OCI-LY1 (cell line): ENCODE measurements at regions not wholly inside any gene's neighbourhood (a gene's known extent, or its start where the extent isn't known, plus 50 kb on each side); places are given as distances from the start of the nearest gene placed in this dataset.
A peak's percentile ranks its signal among the peaks of the same experiment; 100 is the strongest.
"Not testable (repeated sequence)": the region's sequence is repeated elsewhere in the genome, so short reads cannot be mapped to it uniquely, and the experiment has no call there.

Source experiments
- H2AFZ ChIP-seq: fragments of 200-600 bp; sonication (generic), shearing (Covaris generic); 2 replicates; pipeline ENCODE4 v1.6.0; 2014; ENCODE audit warnings: antibody characterized with exemption, mild to moderate bottlenecking, low read length
- H3F3A ChIP-seq: fragments of 200-600 bp; sonication (generic), shearing (Covaris generic); 2 replicates; pipeline ENCODE4 v1.6.0; 2014; ENCODE audit warnings: mild to moderate bottlenecking, antibody characterized with exemption, low read length, moderate library complexity; ENCODE audit not compliant: insufficient read depth
- H3K27ac ChIP-seq: fragments of 200-600 bp; sonication (generic); 2 replicates; pipeline ENCODE4 v1.5.1; 2014; ENCODE audit warnings: low read length, mixed run types, mild to moderate bottlenecking, low read depth; ENCODE audit not compliant: poor library complexity, severe bottlenecking
- H3K27me3 ChIP-seq: fragments of 200-600 bp; sonication (generic); 2 replicates; pipeline ENCODE4 v1.6.0; 2014; ENCODE audit warnings: antibody characterized with exemption, mild to moderate bottlenecking, low read length, moderate library complexity; ENCODE audit not compliant: insufficient read depth
- H3K36me3 ChIP-seq: fragments of 200-600 bp; sonication (generic); 2 replicates; pipeline ENCODE4 v1.6.1; 2014; ENCODE audit warnings: mild to moderate bottlenecking, antibody characterized with exemption, low read length, moderate library complexity, mixed read lengths; ENCODE audit not compliant: insufficient read depth
- H3K4me1 ChIP-seq: fragments of 200-600 bp; sonication (generic); 2 replicates; pipeline ENCODE4 v1.5.1; 2014; ENCODE audit warnings: mild to moderate bottlenecking, low read length, moderate library complexity; ENCODE audit not compliant: insufficient read depth, severe bottlenecking
- H3K4me2 ChIP-seq: fragments of 200-600 bp; sonication (generic), shearing (Covaris generic); 2 replicates; pipeline ENCODE4 v1.6.1; 2014; ENCODE audit warnings: low read length
- H3K4me3 ChIP-seq: fragments of 200-600 bp; sonication (generic); 2 replicates; pipeline ENCODE4 v1.5.1; 2014; ENCODE audit warnings: low read length, low read depth, mild to moderate bottlenecking, mixed read lengths; ENCODE audit not compliant: poor library complexity, severe bottlenecking
- H3K79me2 ChIP-seq: fragments of 200-600 bp; shearing (Covaris generic); 2 replicates; pipeline ENCODE4 v1.6.1; 2016; ENCODE audit warnings: mixed run types, low read length, mixed read lengths; ENCODE audit not compliant: insufficient read depth
- H3K9ac ChIP-seq: fragments of 200-600 bp; sonication (generic), shearing (Covaris generic); 2 replicates; pipeline ENCODE4 v1.6.1; 2014; ENCODE audit warnings: mild to moderate bottlenecking, low read length, mixed read lengths
- H3K9me2 ChIP-seq: fragments of 200-600 bp; sonication (generic), shearing (Covaris generic); 2 replicates; pipeline ENCODE4 v1.6.1; 2014; ENCODE audit warnings: low read depth, mild to moderate bottlenecking, low read length, mixed read lengths
- H3K9me3 ChIP-seq: fragments of 200-600 bp; shearing (Covaris generic); 2 replicates; pipeline ENCODE4 v1.6.1; 2014; ENCODE audit warnings: low read length, mixed read lengths
- H4K20me1 ChIP-seq: fragments of 200-600 bp; sonication (generic), shearing (Covaris generic); 2 replicates; pipeline ENCODE4 v1.6.0; 2016; ENCODE audit warnings: mild to moderate bottlenecking, low read length; ENCODE audit not compliant: insufficient read depth
- CTCF ChIP-seq: fragments of 200-600 bp; sonication (generic), shearing (Covaris generic); IDR thresholded peaks from 2 replicates; pipeline ENCODE4 v1.5.1; 2017; ENCODE audit warnings: mild to moderate bottlenecking, antibody characterized with exemption, low read length, moderate library complexity, mixed read lengths
- EZH2 ChIP-seq: fragments of 200-600 bp; sonication (generic), shearing (Covaris generic); IDR thresholded peaks from 2 replicates; pipeline ENCODE4 v1.8.0; 2017; ENCODE audit warnings: borderline replicate concordance, mixed run types, mild to moderate bottlenecking, antibody characterized with exemption, low read length, moderate library complexity, mixed read lengths

GRCh38 chr13:59318320-59318930, 845.3 kb downstream of the DIAPH3 start:
- no peaks in the 10 kb centered on the region for H3F3A ChIP-seq
- H3K4me3 ChIP-seq = no peak overlapping the region
- H3K4me2 ChIP-seq = no peak overlapping the region
- H4K20me1 ChIP-seq = no peaks in the 10 kb centered on the region
- no peaks in the 10 kb centered on the region for H3K9me3 ChIP-seq
- TF ChIP-seq EZH2 = no peak
- TF ChIP-seq CTCF = peak; percentile 80
- H3K36me3 ChIP-seq = no peaks in the 10 kb centered on the region
- no peak overlapping the region for H2AFZ ChIP-seq
- no peaks in the 10 kb centered on the region for H3K79me2 ChIP-seq
- no peak overlapping the region for H3K9ac ChIP-seq
- H3K27ac ChIP-seq = no peak overlapping the region
- H3K27me3 ChIP-seq = no peaks in the 10 kb centered on the region
- no peaks in the 10 kb centered on the region for H3K9me2 ChIP-seq
- no peaks in the 10 kb centered on the region for H3K4me1 ChIP-seq

- Histone ChIP-seq H4K20me1 (no peaks in the 10 kb centered on the region), H3K9me3 (no peaks in the 10 kb centered on the region), H3K4me3 (no peak overlapping the region), H3K27me3 (no peaks in the 10 kb centered on the region), H2AFZ (no peak overlapping the region), H3K79me2 (no peaks in the 10 kb centered on the region), H3K9me2 (no peaks in the 10 kb centered on the region), H3K4me2 (no peak overlapping the region), H3K9ac (no peak overlapping the region), H3K27ac (no peak overlapping the region), H3K4me1 (no peaks in the 10 kb centered on the region), H3F3A (no peaks in the 10 kb centered on the region), H3K36me3 (no peaks in the 10 kb centered on the region)
- no peak for TF ChIP-seq EZH2
- TF ChIP-seq CTCF = no peak
Measured at GRCh38 chr13:59319276-59319675, 844.5 kb downstream of the DIAPH3 start.

- Histone ChIP-seq H3K9me3 (no peaks in the 10 kb centered on the region), H3K27ac (no peak overlapping the region), H2AFZ (no peak overlapping the region), H3K4me3 (no peak overlapping the region), H3K27me3 (no peaks in the 10 kb centered on the region), H3K79me2 (no peaks in the 10 kb centered on the region), H3K36me3 (no peaks in the 10 kb centered on the region), H3F3A (no peaks in the 10 kb centered on the region), H3K4me2 (no peak overlapping the region), H3K4me1 (no peaks in the 10 kb centered on the region), H4K20me1 (no peaks in the 10 kb centered on the region), H3K9me2 (no peaks in the 10 kb centered on the region), H3K9ac (no peak overlapping the region)
- TF ChIP-seq EZH2 = no peak
Measured at GRCh38 chr13:59320021-59320420, 843.7 kb downstream of the DIAPH3 start.

GRCh38 chr13:59324401-59324800, 839.3 kb downstream of the DIAPH3 start:
- H3K9me2 ChIP-seq, H3K4me1 ChIP-seq, H3K9ac ChIP-seq, H4K20me1 ChIP-seq, H3K4me2 ChIP-seq, H3K4me3 ChIP-seq, H3K27ac ChIP-seq, H3F3A ChIP-seq, H3K27me3 ChIP-seq, H3K79me2 ChIP-seq, H2AFZ ChIP-seq, H3K9me3 ChIP-seq, H3K36me3 ChIP-seq: not testable (repeated sequence)
